Loucy (cell line): ENCODE measurements at regions not wholly inside any gene's neighbourhood (a gene's known extent, or its start where the extent isn't known, plus 50 kb on each side); places are given as distances from the start of the nearest gene placed in this dataset.

Experiments
- CTCF ChIP-seq: fragments of 200-600 bp; sonication (generic); conservative IDR thresholded peaks from 2 replicates; pipeline ENCODE4 v1.5.1; 2014; ENCODE audit warnings: mild to moderate bottlenecking, antibody characterized with exemption, low read length
- EZH2phosphoT487 ChIP-seq: fragments of 200-600 bp; IDR thresholded peaks from 2 replicates; pipeline ENCODE4 v1.6.1; 2018; ENCODE audit warnings: antibody characterized with exemption, mild to moderate bottlenecking, moderate library complexity, borderline replicate concordance

GRCh38 chr5:173800340-173800739, 87.8 kb upstream of the CPEB4 start:
- TF ChIP-seq CTCF (no peak), EZH2phosphoT487 (no peak)
